GM12892 (cell line): ENCODE measurements at regions not wholly inside any gene's neighbourhood (a gene's known extent, or its start where the extent isn't known, plus 50 kb on each side); places are given as distances from the start of the nearest gene placed in this dataset.

Source experiments
- POLR2A ChIP-seq: IDR thresholded peaks from 2 replicates; pipeline ENCODE4 v1.6.1; 2011; ENCODE audit warnings: low read depth, low read length, control low read depth
- POLR2AphosphoS5 ChIP-seq: IDR thresholded peaks from 2 replicates; pipeline ENCODE4 v1.6.1; 2011; ENCODE audit warnings: low read depth, low read length, control low read depth
- TAF1 ChIP-seq: IDR thresholded peaks from 2 replicates; pipeline ENCODE4 v1.6.1; 2011; ENCODE audit warnings: low read depth, mild to moderate bottlenecking, control low read depth, low read length, borderline replicate concordance

DNA sequence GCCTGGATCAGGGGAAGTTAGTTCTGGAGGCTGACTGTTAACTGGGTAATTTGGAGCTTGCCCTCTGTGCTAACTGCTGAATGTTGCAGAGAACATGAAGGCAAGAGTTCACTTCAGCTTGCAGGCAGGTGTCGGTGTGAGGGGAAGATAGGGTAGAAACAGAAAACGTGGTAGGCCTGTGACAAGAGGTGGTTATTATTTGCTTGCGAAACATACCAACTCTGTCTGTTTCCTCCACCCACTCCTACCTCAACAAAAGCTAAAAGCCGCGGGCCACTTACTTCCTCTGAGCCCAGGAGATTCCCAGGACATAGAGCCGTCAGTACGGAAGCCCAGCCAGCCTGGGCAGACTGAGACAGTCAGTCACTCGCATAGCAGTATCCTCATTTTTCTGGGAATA is 119.2 kb upstream of the ABCC4 start:
- TF ChIP-seq POLR2A, result no peak
- no peak for TF ChIP-seq POLR2AphosphoS5
- TF ChIP-seq TAF1, result no peak
